Activated CD4-positive, alpha-beta T cell treated with anti-CD3 and anti-CD28 coated beads, Interleukin-2, Interleukin-4, amounts not matched to agents 100 ng/mL and 50 ng/mL, durations not matched to agents 16 hours and 8 hours (primary cell): ENCODE measurements at regions not wholly inside any gene's neighbourhood (a gene's known extent, or its start where the extent isn't known, plus 50 kb on each side); places are given as distances from the start of the nearest gene placed in this dataset.
"Not testable (repeated sequence)": the region's sequence is repeated elsewhere in the genome, so short reads cannot be mapped to it uniquely, and the experiment has no call there.

ENCODE experiments used
- DNase-seq: peaks from one replicate; pipeline ENCODE4 v3.0.0-alpha.2; 2020; ENCODE audit warnings: low spot score

GRCh38 chr1:90824551-90824950 is 107.4 kb upstream of the BARHL2 start:
- DNase-seq = no peak

GRCh38 chr1:90823686-90824085 is 106.6 kb upstream of the BARHL2 start:
- DNase-seq = no peak

- DNase-seq = no peak
Measured at GRCh38 chr1:90821788-90822359, 104.8 kb upstream of the BARHL2 start.

GRCh38 chr1:90821152-90821787 is 104.2 kb upstream of the BARHL2 start:
- DNase-seq = no peak

- no peak for DNase-seq
Measured at GRCh38 chr1:90820745-90821144, 103.6 kb upstream of the BARHL2 start.

GRCh38 chr1:90817399-90817798 is 100.3 kb upstream of the BARHL2 start:
- DNase-seq = no peak

GRCh38 chr1:90812237-90812636 is 95.1 kb upstream of the BARHL2 start:
- DNase-seq = not testable (repeated sequence)

- DNase-seq = not testable (repeated sequence)
Measured at GRCh38 chr1:90811444-90811950, 94.4 kb upstream of the BARHL2 start.

- DNase-seq = no peak
Measured at GRCh38 chr1:90810681-90811080, 93.6 kb upstream of the BARHL2 start.

- DNase-seq = no peak
Measured at GRCh38 chr1:90809996-90810395, 92.9 kb upstream of the BARHL2 start.

- no peak for DNase-seq
Measured at GRCh38 chr1:90809093-90809492, 92.0 kb upstream of the BARHL2 start.

- DNase-seq = no peak
Measured at GRCh38 chr1:90807329-90807728, 90.2 kb upstream of the BARHL2 start.

- no peak for DNase-seq
Measured at GRCh38 chr1:90802622-90803021, 85.5 kb upstream of the BARHL2 start.

- no peak for DNase-seq
Measured at GRCh38 chr1:90800012-90800717, 83.1 kb upstream of the BARHL2 start.

GRCh38 chr1:90799326-90799725 is 82.2 kb upstream of the BARHL2 start:
- DNase-seq = no peak

- DNase-seq = no peak
Measured at GRCh38 chr1:90798883-90799282, 81.8 kb upstream of the BARHL2 start.

GRCh38 chr1:90798344-90798743 is 81.2 kb upstream of the BARHL2 start:
- DNase-seq = no peak

GRCh38 chr1:90795431-90795830 is 78.3 kb upstream of the BARHL2 start:
- no peak for DNase-seq

- no peak for DNase-seq
Measured at GRCh38 chr1:90786709-90787108, 69.6 kb upstream of the BARHL2 start.

GRCh38 chr1:90784186-90784847 is 67.2 kb upstream of the BARHL2 start:
- DNase-seq = no peak

GRCh38 chr1:90783181-90783580 is 66.1 kb upstream of the BARHL2 start:
- DNase-seq = no peak

GRCh38 chr1:90782046-90782445 is 64.9 kb upstream of the BARHL2 start:
- DNase-seq = no peak

GRCh38 chr1:90781534-90781933 is 64.4 kb upstream of the BARHL2 start:
- DNase-seq = no peak
